ENCODE measurements at regions not wholly inside any gene's neighbourhood (a gene's known extent, or its start where the extent isn't known, plus 50 kb on each side); places are given as distances from the start of the nearest gene placed in this dataset.

- TF ChIP-seq CTCF (IDR thresholded peaks at IDR 0.05) (no peak), POLR2AphosphoS5 (IDR thresholded peaks at IDR 0.05) (no peak), EP300 (IDR thresholded peaks at IDR 0.05) (no peak), POLR2A (IDR thresholded peaks at IDR 0.05) (no peak)
Observed at GRCh38 chr2:136497709-136498108, 267.6 kb upstream of the THSD7B start.

Data from gastroesophageal sphincter (tissue), 3 donors.